H4 (cell line): ENCODE measurements at regions not wholly inside any gene's neighbourhood (a gene's known extent, or its start where the extent isn't known, plus 50 kb on each side); places are given as distances from the start of the nearest gene placed in this dataset.
"Not testable (repeated sequence)": the region's sequence is repeated elsewhere in the genome, so short reads cannot be mapped to it uniquely, and the experiment has no call there.

Experiments used
- DNase-seq: peaks from one replicate; pipeline ENCODE4 v3.0.0-alpha.2; 2015; ENCODE audit warnings: low spot score

DNA sequence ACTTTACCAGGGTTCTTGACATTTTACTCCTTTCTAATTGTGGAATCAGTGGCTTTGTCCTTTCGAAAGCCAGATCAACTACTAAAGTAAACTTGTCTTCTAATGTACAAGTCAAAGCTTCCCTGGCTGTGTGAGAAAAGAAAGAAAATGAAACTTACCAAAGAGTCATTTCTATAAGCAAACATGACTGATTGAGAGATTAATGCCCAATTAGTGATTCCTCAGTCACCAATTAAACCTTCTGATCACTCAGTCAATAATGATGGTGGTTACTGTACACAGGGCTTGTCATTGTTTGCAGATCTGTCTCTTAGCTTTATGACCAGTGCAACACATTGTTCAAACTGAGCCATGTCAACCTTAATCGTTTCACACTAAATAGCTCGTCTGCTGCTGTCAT is 1168.4 kb upstream of the CITED2 start:
- no peak for DNase-seq

- peak; percentile 12 for DNase-seq
Measured at GRCh38 chr6:140541288-140541687, 1166.8 kb upstream of the CITED2 start.

DNA sequence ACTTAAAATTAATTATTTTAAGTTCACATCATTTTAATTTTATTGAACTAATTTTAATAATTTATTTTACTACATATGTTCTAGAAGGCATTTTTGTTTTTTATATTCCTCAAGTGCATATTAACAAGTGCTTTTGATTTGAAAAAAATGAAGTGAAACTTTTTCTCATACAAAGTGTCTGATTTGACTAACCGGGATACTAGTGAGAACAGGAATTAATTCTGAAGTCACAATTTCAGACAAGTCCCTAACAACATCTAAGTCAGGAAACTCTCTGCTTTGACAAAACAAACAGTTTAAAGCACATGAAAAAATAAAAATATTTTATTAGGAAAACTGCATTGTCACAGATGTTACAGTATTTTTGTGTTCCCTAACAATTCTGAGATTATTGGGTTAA is 1166.3 kb upstream of the CITED2 start:
- no peak for DNase-seq

DNA sequence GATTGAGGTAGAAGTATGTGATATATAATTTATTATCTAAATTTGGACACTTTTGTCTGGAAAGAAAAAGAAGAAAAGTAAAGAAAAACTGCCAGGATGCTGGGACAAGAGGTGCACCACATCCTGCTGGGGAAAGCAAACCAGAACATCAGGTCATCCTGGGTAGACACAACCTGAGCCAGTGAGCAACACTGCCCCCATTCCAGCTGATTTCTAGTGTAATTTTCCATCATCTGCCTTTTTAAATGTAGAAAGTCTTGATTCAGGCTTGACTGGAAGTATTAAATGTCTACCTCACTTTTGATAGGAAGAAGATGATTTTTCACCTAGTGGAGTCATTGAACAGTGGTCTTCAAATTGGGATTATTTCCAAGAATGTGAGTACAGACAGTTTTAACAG is 1164.5 kb upstream of the CITED2 start:
- peak; percentile 36 for DNase-seq

- peak; percentile 91 for DNase-seq
Measured at GRCh38 chr6:140537834-140538705, 1163.6 kb upstream of the CITED2 start.

DNA sequence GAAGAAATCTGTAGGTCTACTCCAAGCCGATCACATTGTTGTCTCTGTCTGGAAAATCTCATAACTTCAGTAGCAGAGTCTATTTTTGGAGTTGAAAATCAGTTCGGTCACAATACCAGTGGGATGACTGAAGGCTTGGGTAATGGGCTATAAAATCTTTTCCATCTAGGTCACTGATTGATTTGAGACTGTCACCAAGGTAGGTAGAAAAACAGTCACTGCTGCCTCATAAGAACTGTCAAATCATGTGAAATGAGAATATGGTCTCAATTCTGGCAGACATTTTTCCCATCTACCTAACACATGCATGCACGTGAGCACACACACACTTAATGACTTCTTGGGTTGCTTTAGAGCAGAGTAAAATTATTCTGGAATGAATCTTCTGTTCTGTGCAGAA is 1162.8 kb upstream of the CITED2 start:
- peak; percentile 3 for DNase-seq

DNA sequence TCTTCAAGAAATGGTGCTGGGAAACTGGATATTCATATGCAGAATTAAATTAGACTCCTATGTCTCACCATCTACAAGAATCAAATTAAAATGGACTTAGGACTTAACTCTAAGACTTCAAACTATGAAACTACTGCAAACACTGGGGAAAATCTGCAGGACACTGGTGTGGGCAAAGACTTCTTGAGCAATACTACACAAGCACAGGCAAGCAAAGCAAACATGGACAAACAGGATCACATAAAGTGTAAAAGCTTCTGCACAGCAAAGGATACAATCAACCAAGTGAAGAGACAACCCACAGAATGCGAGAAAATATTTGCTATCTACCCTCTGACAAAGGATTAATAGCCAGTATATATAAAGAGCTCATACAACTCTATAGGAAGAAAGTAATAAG is 1161.1 kb upstream of the CITED2 start:
- DNase-seq: no peak

DNA sequence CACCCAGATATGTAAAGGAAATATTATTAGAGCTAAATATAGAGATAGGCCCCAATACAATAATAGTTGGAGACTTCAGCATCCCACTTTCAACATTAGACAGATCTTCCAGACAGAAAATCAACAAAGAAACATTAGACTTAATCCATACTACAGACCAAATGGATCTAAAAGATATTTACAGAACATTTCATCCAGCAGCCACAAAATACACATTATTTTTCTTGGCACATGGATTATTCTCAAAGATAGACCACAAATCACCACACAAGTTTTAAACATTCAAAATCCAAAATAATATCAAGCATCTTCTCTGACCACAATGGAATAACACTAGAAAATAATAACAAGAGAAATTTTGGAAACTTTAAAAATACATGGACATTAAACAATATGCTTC is 1159.1 kb upstream of the CITED2 start:
- DNase-seq: no peak

DNA sequence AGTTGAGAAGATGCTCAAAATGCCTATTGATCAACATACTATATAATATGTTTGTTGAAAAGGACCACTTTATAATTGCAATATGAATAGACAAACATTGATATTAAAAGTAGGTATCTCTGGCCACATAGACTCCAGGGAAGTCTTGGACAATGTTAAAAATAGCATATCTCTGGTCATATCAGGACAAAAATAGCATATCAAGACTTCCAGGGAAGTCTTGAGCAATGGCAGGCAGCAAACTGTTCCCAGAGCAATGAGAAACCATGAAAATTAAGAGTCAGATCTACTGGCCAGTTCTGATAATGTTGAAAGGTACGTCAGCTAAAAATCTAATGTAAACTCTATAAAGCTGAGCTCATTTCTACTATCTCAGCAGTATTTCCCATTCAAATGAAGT is 1130.3 kb upstream of the CITED2 start:
- no peak for DNase-seq

DNA sequence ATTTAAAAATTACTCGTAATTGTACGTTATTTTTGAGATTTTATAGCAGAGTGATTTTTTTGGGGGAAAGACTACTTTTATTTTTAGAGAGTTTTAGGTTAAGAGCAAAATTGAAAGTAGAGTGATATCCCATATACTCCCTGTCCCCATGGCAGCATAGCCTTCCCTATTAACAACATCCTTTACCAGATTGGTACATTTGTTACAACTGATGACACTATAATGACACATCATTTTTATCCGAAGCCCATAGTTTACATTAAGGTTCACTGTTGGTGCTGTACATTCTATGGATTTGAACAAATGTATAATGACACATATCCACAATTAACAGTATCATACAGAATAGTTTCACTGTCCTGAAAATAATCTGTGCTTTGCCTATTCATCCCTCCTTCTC is 1126.4 kb upstream of the CITED2 start:
- no peak for DNase-seq

DNA sequence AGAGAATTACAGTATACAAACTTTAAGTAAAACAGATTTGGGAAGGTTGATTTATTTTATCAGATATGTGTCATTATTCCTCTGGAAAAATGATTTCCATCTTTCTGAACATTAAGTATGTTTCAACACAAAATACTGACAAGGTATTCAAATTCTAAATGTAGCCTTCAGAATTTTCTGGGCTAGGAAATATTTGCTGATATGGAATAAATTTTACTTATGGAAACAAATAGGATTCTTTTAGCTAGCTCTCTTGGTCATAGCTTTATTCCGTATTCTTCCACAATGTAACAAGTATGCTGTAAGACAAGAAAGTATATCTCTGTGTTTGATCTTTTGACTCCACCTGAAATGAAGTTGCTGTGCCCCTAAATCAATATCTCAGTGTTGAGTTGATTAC is 1125.2 kb upstream of the CITED2 start:
- no peak for DNase-seq

- no peak for DNase-seq
Measured at GRCh38 chr6:140494321-140495108, 1120.1 kb upstream of the CITED2 start.

- DNase-seq: not testable (repeated sequence)
Measured at GRCh38 chr6:140493470-140493869, 1119.0 kb upstream of the CITED2 start.

DNA sequence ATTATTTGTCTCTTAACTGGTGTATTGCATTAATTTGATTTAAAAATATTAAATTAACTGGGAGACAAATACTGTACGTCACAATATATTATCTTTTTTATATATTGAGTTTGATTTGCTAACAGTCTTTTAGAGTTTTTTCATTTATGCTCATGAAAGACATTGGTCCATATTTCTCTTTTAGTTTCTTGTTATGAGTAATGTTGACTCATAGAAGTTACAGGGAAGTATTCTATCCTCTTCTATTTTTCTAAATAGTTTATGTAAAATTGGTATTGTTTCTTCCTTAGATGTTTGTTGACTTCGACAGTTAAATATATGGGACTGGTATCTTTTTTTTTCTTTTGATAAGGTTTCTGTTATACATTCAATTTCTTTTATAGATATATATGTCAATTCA is 1115.6 kb upstream of the CITED2 start:
- DNase-seq: no peak

GRCh38 chr6:140487586-140487985 is 1113.1 kb upstream of the CITED2 start:
- DNase-seq: no peak

DNA sequence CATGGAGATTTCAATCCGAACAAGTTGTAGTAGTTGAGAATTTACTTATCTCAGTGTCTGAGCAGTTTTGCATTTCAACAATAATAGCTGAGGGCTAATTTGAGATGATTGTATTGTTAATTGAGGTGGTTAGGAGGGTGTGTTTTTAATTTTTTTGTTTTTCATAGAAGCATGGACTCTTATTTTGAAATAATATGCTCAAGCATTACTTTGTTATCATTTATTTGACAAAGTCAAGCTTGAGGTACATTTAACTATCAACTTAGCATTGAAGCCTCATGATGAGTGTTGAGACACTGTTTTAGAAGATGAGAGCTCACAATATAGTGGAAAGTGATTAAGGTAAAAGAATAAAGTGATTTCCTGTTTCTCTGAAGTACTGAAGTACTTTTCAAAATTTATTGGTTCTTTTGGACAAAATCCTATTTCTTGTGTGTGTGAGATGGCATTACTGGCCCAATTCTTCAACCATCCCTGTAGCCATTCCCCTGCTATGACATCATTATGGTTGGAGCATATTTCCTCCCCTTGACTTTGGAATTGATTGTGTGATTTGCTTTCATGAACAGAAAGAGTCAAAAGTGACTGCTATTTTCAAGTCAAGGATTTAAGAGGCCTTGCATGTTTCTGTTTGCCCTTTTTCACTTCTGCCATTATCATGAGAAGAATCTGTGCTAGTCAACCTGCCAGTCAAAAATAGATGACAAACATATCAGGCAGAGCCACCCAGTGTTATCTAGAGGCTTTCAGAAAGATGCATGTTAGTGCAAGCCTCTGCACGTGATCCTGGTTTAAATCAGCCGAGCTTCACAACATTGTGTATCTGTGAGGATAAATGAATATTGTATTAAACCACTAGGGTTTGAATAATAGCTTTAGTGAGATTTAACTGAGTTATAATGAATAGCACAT is 1112.3 kb upstream of the CITED2 start:
- DNase-seq: no peak

DNA sequence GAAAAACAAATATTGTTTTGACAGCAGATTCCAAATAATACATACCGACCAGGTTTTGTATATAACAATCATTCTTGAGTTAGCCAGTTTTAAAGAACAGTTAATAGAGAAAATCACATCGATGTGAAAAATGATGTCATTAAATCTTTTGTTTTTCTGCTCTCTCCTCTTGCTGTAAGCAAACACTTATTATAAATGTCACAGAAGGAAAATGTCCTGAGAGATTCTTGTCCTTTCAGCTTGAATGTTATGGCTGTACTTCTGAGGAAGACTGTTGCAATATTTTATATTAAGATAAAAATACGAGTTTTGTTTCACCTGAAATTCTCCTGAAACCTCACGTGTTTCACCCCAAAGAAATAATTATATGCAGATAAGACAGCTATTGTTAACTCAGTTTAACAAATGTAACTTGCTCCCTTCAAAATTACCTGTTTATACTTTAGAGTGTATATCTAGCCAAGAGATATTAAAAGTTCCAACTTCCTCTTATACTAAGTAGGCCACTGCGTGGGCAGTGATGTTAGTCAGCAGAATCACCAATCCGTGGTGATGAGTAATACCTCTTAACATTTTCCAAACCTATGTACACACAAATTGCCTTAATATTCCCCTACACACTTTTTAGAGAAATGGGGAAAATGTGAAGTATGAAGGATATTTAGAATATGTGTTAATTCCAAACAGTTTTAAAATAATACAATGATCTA is 1111.4 kb upstream of the CITED2 start:
- DNase-seq: peak; percentile 60

DNA sequence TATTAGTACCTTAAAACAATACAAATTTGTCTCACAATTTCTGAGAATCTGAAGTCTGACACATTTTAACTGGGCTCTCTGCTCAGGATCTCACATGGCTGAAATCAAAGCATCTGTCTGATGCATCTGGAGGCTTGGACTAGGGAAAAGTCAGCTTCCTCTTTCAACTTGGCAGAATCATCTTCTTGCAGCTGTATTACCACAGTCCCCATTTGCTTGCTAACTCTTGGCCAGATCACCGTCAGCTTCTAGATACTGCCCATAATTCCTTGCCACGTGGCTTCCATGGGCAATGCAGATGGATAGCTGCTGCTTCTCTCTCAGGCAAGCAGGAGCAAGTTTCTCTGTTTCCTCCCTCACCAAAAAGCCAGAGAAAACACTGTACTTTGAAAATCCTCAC is 1106.4 kb upstream of the CITED2 start:
- no peak for DNase-seq

- peak; percentile 19 for DNase-seq
Measured at GRCh38 chr6:140478631-140479030, 1104.2 kb upstream of the CITED2 start.

DNA sequence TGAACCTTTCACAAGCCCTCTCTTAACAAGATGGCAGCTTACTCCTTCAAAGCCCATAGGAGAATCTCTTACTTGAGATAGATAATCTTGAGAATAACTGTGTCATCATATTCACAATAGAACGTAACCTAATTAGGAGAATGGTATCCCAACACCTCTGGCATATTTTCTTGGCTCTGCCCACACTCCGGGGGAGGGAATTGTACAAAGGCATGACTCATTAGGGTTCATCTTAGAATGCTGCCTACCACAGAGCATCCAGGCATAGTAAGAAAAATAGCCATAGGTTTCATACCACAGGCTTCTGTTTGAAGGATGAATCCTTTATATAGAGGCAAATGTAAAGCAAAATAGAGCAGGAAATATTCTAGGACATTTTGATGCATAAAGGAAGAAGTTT is 1100.6 kb upstream of the CITED2 start:
- DNase-seq: no peak

- no peak for DNase-seq
Measured at GRCh38 chr6:140464720-140465119, 1090.3 kb upstream of the CITED2 start.
